Astrocyte (in vitro differentiated cells and primary cell): ENCODE measurements at regions not wholly inside any gene's neighbourhood (a gene's known extent, or its start where the extent isn't known, plus 50 kb on each side); places are given as distances from the start of the nearest gene placed in this dataset.

Experiments
- CTCF ChIP-seq: IDR thresholded peaks from 2 replicates; pipeline ENCODE4 v1.5.1; 2011; ENCODE audit warnings: low read depth, mild to moderate bottlenecking, inconsistent platforms, low read length, moderate library complexity; ENCODE audit not compliant: insufficient read depth
- EZH2 ChIP-seq: IDR thresholded peaks from 2 replicates; pipeline ENCODE4 v1.6.1; 2012; ENCODE audit warnings: mild to moderate bottlenecking, low read length, inconsistent platforms; ENCODE audit not compliant: insufficient read depth

- TF ChIP-seq CTCF (no peak), EZH2 (no peak)
Observed at GRCh38 chr13:34322014-34322742, 504.2 kb downstream of the RFC3 start.
